Endothelial cell of umbilical vein (primary cell): ENCODE measurements at regions not wholly inside any gene's neighbourhood (a gene's known extent, or its start where the extent isn't known, plus 50 kb on each side); places are given as distances from the start of the nearest gene placed in this dataset.

Experiments used
- BruUV-seq: library from RNA; stranded (reverse); fragments of 400-500 nt; replicated peaks from 2 replicates; lab custom pipeline; 2021; lab: Mats Ljungman, UMichigan
- CTCF ChIA-PET: fragments of 300-600, 350-600 bp; sonication (Branson Sonifier 250); formaldehyde crosslinking; loops from one replicate; lab custom pipeline; 2021; ENCODE audit warnings: antibody characterized with exemption, inconsistent platforms; lab: Charles Lee
- POLR2A ChIA-PET: fragments of 300-600, 350-600 bp; sonication (Branson Sonifier 250); formaldehyde crosslinking; loops from one replicate; lab custom pipeline; 2021; ENCODE audit warnings: antibody characterized with exemption, inconsistent platforms; lab: Charles Lee
- DNase-seq: peaks from one replicate; pipeline ENCODE4 v3.0.0-alpha.2; 2011; ENCODE audit warnings: low read depth, low spot score
- FAIRE-seq: peaks from 2 replicates; lab custom pipeline; 2011; peaks lifted over from hg19 to GRCh38; lab: Jason Lieb, UNC
- H2AFZ ChIP-seq: 2 replicates; pipeline ENCODE4 v1.6.0; 2012; ENCODE audit warnings: low read depth, low read length, control low read depth, inconsistent platforms
- H3K27ac ChIP-seq: 2 replicates; pipeline ENCODE4 v1.5.1; 2011; ENCODE audit warnings: low read depth, mild to moderate bottlenecking, control low read depth, low read length, moderate library complexity; ENCODE audit not compliant: insufficient read depth
- H3K27me3 ChIP-seq, 2 experiments: 2 replicates each; pipeline versions ENCODE4 v1.6.0 to v1.6.1; 2011; ENCODE audit warnings: low read length in 2 of 2, mixed read lengths in 1 of 2; ENCODE audit not compliant: control insufficient read depth in 2 of 2, insufficient read depth in 2 of 2
- H3K36me3 ChIP-seq, 2 experiments: 2 replicates in 1 of 2; 3 replicates in 1 of 2; pipeline ENCODE4 v1.5.1; 2011; ENCODE audit warnings: low read length in 2 of 2, mild to moderate bottlenecking in 1 of 2, moderate library complexity in 1 of 2; ENCODE audit not compliant: control insufficient read depth in 2 of 2, insufficient read depth in 2 of 2; ENCODE audit errors: extremely low read depth in 1 of 2
- H3K4me1 ChIP-seq: 3 replicates; pipeline ENCODE4 v1.5.1; 2011; ENCODE audit warnings: mild to moderate bottlenecking, low read length; ENCODE audit not compliant: control insufficient read depth, insufficient read depth; ENCODE audit errors: extremely low read depth
- H3K4me2 ChIP-seq: 2 replicates; pipeline ENCODE4 v1.6.1; 2011; ENCODE audit warnings: low read length, control low read depth, mixed read lengths; ENCODE audit not compliant: insufficient read depth
- H3K4me3 ChIP-seq, 3 experiments: fragments of 200-600 bp in 1 of 3; sonication (generic), shearing (Covaris generic) in 1 of 3; replicated peaks in 1 of 3; 2 replicates each; pipeline ENCODE4 v1.5.1; 2011 to 2016; ENCODE audit warnings: control low read depth in 3 of 3, low read length in 3 of 3, mild to moderate bottlenecking in 2 of 3, inconsistent platforms in 1 of 3, low read depth in 1 of 3, moderate library complexity in 1 of 3; ENCODE audit not compliant: insufficient read depth in 1 of 3
- H3K79me2 ChIP-seq: 2 replicates; pipeline ENCODE4 v1.6.0; 2012; ENCODE audit warnings: low read length, inconsistent platforms; ENCODE audit not compliant: control insufficient read depth, insufficient read depth
- H3K9ac ChIP-seq: replicated peaks from 2 replicates; pipeline ENCODE3; 2011; ENCODE audit warnings: low read length, control low read depth; ENCODE audit not compliant: insufficient read depth; ENCODE audit errors: extremely low read depth
- H3K9me1 ChIP-seq: replicated peaks from 3 replicates; pipeline ENCODE4 v1.6.0; 2011; ENCODE audit warnings: mild to moderate bottlenecking, low read length; ENCODE audit not compliant: control insufficient read depth, insufficient read depth; ENCODE audit errors: extremely low read depth
- H3K9me3 ChIP-seq: replicated peaks from 2 replicates; pipeline ENCODE4 v1.5.1; 2012; ENCODE audit warnings: low read length, inconsistent platforms; ENCODE audit not compliant: control insufficient read depth, insufficient read depth
- H4K20me1 ChIP-seq: replicated peaks from 2 replicates; pipeline ENCODE3; 2011; ENCODE audit warnings: mild to moderate bottlenecking, low read length; ENCODE audit not compliant: control insufficient read depth, insufficient read depth; ENCODE audit errors: extremely low read depth
- EZH2 ChIP-seq: IDR thresholded peaks from 2 replicates; pipeline ENCODE4 v1.6.1; 2012; ENCODE audit warnings: borderline replicate concordance, low read depth, mild to moderate bottlenecking, moderate library complexity, low read length, inconsistent platforms; ENCODE audit not compliant: severe bottlenecking
- FOS ChIP-seq: IDR thresholded peaks from 2 replicates; pipeline ENCODE4 v1.6.1; 2011; ENCODE audit warnings: mild to moderate bottlenecking, low read length, moderate library complexity, borderline replicate concordance; ENCODE audit not compliant: insufficient read depth
- GATA2 ChIP-seq: IDR thresholded peaks from 2 replicates; pipeline ENCODE4 v1.7.0; 2011; ENCODE audit warnings: low read depth, mild to moderate bottlenecking, moderate library complexity, mixed read lengths, low read length; ENCODE audit not compliant: insufficient read length, insufficient read depth
- JUN ChIP-seq: IDR thresholded peaks from 2 replicates; pipeline ENCODE4 v1.6.1; 2011; ENCODE audit warnings: borderline replicate concordance, low read depth; ENCODE audit not compliant: insufficient read length, insufficient read depth
- MYC ChIP-seq: IDR thresholded peaks from one replicate; pipeline ENCODE4 v1.6.1; 2011; ENCODE audit warnings: mild to moderate bottlenecking, low read depth, low read length
- POLR2A ChIP-seq: IDR thresholded peaks from 2 replicates; pipeline ENCODE4 v1.6.1; 2012; ENCODE audit warnings: low read depth, mild to moderate bottlenecking, control low read depth, low read length
- POLR2AphosphoS5 ChIP-seq: IDR thresholded peaks from 2 replicates; pipeline ENCODE4 v1.6.1; 2012; ENCODE audit warnings: low read depth, mild to moderate bottlenecking, control low read depth, low read length, moderate library complexity; ENCODE audit not compliant: insufficient read depth
- dilution Hi-C: fragments of 300-500 bp; cut with MboI; formaldehyde crosslinking; loops from one replicate; pipeline ENCODE4 v1.15.0; 2019; ENCODE audit warnings: low sequenced_read_pairs; ENCODE audit not compliant: extremely low pct_ligation_motif_present
- intact Hi-C: fragments of 100-400 bp; cut with micrococcal nuclease; formaldehyde crosslinking; loops from one replicate; pipeline ENCODE4 v1.10.0; 2022
- TF ChIP-seq, protein P1 (sequence below): IDR thresholded peaks from 2 replicates; pipeline ENCODE4 v1.6.1; 2011; ENCODE audit not compliant: insufficient read depth, insufficient read length
- TF ChIP-seq, protein P2 (sequence below), 2 donors: IDR thresholded peaks; 1 replicate in 1 of 2; 2 replicates in 1 of 2; pipeline ENCODE4 v1.5.1; 2011; ENCODE audit warnings: low read length in 2 of 2, mild to moderate bottlenecking in 2 of 2, moderate library complexity in 2 of 2, control low read depth in 1 of 2, inconsistent platforms in 1 of 2, low read depth in 1 of 2; ENCODE audit not compliant: insufficient read depth in 1 of 2; ENCODE audit errors: extremely low read depth in 1 of 2

DNA sequence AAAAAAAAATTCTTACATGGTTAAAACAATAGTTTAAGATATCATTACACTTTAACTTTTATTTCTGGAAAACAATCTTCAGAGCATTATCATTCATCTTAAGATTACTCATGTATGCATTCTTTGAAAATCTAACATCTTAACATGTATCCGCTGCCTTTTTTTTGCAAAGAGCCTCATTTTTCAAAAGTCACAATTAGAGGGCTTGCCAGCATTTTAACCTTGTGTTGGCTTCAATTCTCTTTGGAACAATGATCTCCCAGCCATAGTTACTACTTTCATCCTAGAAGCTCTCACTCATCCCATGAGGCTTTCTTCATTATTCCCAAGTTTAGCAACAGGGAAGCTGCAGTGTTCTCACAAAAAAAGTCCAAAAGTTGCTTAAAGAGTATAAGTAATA, 330.8 kb downstream of the BCKDHB start:
- Histone ChIP-seq H2AFZ (no peak overlapping the region), H3K9ac (no peak overlapping the region), H3K4me2 (no peak overlapping the region), H4K20me1 (no peaks in the 10 kb centered on the region), H3K4me1 (peaks cover 13% of the 10 kb centered on the region), H3K27ac (no peak overlapping the region), H3K4me3 (no peak overlapping the region), H3K9me1 (no peaks in the 10 kb centered on the region), H3K36me3 (no peaks in the 10 kb centered on the region), H3K79me2 (no peaks in the 10 kb centered on the region), H3K9me3 (no peaks in the 10 kb centered on the region), H3K27me3 (no peaks in the 10 kb centered on the region)
- dilution Hi-C loops = no loop called here
- CTCF ChIA-PET = no interaction called here
- no peak for DNase-seq
- POLR2A ChIA-PET = no interaction called here
- intact Hi-C loops = no loop called here
- FAIRE-seq = no peak
- BruUV-seq = no TSS peak
- TF ChIP-seq POLR2A = no peak
- no peak for TF ChIP-seq POLR2AphosphoS5
- TF ChIP-seq FOS = no peak
- TF ChIP-seq MYC = no peak
- no peak for TF ChIP-seq GATA2
- no peak for TF ChIP-seq JUN
- TF ChIP-seq, protein P1, sequence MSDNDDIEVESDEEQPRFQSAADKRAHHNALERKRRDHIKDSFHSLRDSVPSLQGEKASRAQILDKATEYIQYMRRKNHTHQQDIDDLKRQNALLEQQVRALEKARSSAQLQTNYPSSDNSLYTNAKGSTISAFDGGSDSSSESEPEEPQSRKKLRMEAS = no peak
- TF ChIP-seq, protein P2, sequence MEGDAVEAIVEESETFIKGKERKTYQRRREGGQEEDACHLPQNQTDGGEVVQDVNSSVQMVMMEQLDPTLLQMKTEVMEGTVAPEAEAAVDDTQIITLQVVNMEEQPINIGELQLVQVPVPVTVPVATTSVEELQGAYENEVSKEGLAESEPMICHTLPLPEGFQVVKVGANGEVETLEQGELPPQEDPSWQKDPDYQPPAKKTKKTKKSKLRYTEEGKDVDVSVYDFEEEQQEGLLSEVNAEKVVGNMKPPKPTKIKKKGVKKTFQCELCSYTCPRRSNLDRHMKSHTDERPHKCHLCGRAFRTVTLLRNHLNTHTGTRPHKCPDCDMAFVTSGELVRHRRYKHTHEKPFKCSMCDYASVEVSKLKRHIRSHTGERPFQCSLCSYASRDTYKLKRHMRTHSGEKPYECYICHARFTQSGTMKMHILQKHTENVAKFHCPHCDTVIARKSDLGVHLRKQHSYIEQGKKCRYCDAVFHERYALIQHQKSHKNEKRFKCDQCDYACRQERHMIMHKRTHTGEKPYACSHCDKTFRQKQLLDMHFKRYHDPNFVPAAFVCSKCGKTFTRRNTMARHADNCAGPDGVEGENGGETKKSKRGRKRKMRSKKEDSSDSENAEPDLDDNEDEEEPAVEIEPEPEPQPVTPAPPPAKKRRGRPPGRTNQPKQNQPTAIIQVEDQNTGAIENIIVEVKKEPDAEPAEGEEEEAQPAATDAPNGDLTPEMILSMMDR (IDR thresholded peaks at IDR 0.05; ENCODE audit: extremely low read depth in 1 of 2, insufficient read depth in 1 of 2, low read depth in 1 of 2, low read length in 2 of 2) = no peak
- TF ChIP-seq EZH2 = no peak
